Daoy (cell line): ENCODE measurements at regions not wholly inside any gene's neighbourhood (a gene's known extent, or its start where the extent isn't known, plus 50 kb on each side); places are given as distances from the start of the nearest gene placed in this dataset.
"Not testable (repeated sequence)": the region's sequence is repeated elsewhere in the genome, so short reads cannot be mapped to it uniquely, and the experiment has no call there.

ENCODE experiments used
- DNase-seq: peaks from one replicate; pipeline ENCODE4 v3.0.0-alpha.2; 2015; ENCODE audit warnings: low read depth

DNA sequence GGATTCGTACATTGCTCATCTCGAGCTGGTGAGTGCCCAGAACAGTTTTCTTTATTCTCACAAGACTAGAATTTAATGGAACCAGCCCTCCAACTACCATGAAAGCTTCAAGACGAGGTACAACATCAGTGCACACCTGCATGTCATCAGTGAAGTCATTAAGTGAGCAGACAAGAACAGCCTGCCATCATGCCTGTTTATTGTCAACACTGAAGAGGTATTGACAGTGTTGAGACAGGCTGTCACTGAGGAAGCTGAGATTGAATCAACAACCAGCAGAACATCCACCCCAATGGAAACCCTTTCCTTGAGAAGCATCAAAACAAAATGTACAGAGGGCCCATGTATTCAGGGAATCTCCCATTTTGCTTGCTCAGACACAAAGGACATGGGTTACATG, 148.0 kb upstream of the TCF4 start:
- no peak for DNase-seq

DNA sequence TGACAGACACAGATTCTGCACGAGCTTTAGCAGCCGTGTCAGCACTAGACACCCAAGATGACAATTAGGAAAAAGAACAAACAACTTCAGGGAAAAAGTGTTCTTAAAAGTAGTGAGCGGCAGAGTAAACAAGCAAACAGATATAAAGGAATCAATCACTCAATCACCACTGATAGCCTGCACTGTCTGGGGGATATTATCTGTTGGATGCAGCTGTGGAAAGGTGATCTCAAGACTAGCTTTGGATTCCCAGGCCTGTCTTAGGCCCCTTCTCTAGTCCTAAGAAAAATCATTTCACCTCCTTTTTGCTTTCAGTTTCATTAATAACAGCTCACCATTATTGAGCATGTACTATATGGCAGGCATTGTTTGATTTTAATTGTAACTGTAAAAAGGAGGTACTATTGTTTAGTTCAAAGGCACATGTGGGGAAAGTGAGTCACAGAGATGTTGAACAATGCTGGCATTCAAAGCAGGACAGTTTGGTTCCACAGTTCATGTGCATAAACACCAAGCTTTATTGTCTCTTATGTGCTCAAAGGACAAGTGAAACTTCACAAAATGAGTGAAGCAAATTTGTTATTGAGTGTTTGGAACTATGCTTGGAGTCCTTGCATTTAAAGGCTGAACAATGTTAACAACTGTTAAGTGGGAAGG, 147.3 kb upstream of the TCF4 start:
- DNase-seq, result no peak

DNA sequence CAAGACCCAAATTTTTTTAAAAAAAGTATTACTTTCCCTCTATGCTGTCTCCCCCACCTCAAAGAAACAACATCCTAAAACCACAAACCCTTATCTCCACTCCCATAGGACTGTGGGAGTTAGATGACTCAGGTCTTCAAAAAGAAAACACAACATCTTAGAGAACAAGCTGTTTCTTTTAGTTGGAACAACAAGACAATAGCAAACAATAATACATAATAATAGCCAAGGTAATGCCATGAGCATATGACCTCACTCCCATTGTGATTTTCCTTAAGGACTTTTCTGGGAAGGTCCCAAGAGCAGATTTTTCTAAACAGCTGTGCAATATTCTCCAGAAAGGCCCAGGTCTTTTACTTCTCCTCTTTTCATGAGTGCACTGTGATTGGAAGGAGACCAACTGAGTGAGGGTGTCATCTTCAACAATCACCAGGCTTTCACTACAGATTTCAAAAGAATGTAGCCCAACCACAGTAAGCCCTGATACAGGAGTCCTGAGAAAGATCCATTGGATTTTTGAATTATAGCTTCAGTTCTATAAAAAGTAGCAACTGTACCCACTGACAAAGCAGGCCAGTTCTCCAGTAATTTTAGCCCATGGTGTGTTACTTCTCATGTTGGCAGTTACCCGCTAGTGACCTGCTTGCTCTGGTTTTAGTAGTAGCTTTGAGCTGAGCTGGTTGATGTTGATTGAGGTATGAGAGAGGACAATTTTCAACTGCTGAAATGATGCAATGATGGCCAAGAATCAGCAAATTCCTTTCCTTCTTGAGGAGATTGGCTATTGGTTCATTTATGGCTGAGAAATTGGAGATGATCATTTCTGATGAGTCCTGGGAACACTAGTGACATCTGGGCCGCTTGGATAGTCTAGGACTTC, 144.5 kb upstream of the TCF4 start:
- peak; percentile 49 for DNase-seq

DNA sequence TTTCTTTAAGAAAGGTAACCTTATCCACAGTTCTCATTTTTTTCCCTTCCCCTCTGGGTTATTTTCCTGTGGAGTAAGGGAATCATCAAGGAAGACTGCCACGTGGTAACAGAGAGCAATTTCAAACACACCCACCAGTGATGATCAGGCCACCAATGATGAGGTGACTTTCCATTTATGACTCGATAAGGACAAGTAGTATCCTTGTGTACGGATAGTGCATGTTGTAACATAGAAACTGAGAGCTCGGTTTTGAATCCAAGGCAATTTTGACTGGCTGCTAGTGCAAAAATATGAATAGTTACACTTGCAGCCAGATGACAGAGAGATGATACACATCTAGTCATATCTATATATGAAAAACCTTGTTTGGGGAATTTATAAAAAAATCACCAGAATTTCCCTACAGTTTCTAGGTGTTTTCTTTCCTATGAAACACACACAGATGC, 143.6 kb upstream of the TCF4 start:
- peak; percentile 17 for DNase-seq

DNA sequence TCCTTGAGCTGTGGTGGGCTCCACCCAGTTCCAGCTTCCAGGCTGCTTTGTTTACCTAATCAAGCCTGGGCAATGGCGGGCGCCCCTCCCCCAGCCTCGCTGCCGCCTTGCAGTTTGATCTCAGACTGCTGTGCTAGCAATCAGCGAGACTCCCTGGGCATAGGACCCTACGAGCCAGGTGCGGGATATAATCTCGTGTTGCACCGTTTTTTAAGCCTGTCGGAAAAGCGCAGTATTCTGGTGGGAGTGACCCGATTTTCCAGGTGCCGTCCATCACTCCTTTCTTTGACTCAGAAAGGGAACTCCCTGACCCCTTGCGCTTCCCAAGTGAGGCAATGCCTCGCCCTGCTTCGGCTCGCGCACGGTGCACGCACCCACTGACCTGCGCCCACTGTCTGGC, 133.0 kb upstream of the TCF4 start:
- not testable (repeated sequence) for DNase-seq

DNA sequence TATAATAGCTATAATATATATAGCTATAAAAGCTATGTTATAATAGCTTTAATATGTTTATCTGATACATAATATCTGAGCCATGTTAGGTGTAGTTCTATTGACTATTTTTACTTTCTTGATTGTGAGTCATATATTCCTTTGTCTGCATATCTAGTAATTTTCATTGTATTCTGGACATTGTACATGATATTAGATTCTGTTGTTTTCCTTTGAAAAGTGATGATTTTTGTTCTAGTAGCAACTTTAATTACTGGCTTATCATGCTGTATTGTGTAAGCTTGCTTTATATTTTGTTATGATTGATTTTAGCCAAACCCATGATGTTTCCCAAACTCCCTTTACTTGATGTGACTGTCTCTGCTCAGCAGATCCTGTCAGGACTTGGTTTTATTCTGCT, 125.7 kb upstream of the TCF4 start:
- DNase-seq, result no peak

DNA sequence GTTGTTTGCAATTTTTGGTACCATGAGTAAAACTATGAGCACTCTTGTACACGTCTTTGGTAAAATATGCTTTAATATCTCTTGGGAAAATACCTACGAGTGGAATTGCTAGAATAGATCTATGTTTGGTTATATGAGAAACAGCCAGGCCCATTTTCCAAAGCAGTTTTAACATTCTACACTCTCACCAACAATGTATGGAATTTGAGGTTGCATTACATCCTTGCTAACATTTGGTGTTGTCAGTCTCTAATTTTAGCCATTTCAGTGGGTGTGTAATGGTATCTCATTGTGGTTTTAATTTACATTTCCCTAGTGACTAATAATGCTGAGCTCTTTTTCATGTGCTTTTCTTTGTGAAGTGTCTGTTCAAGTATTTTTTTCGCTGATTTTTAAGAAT, 118.9 kb upstream of the TCF4 start:
- DNase-seq, result peak; percentile 13

DNA sequence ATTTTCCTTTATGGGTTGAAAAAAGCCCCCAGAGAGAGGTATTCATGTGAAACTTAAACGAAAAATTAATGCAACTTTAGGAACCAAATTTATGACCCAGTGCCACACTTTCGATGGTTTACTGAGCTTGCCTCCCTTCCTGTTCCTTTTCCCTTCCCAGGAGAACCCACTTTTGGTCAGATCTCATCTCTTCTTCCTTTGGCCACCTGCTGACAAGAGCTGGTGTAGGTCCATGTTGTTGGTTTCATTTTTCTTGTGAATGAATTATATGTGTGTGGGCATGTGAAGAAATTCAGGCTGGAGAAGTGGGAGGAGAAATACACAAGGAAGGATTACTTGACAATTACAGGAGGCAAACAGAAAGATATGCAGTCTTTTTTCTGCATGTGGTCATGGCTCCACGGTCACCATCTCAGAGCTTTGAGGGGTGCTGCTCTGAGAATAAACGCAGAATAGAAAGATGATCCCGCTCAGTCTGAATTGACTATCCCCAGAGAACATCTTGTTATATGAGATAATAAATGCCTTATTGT, 111.3 kb upstream of the TCF4 start:
- DNase-seq, result no peak

DNA sequence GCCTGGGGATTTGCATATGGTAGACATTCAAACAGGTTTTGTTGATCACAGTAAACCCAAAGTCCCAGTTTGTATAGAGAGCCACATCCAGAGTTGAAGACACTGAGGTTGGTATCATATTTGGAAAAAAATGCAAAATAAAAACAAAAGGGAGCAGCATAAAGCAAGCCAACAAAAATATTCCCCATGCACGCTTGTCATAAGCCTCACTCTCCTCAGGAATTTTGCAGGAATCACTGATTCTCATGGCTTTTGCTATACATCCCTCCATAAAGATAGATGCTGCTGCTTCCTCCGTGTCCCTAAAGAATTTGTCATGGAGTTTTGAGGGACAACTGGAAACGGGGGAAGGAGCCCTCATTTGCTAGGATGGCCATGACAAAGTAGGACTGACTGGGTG, 108.8 kb upstream of the TCF4 start:
- no peak for DNase-seq

DNA sequence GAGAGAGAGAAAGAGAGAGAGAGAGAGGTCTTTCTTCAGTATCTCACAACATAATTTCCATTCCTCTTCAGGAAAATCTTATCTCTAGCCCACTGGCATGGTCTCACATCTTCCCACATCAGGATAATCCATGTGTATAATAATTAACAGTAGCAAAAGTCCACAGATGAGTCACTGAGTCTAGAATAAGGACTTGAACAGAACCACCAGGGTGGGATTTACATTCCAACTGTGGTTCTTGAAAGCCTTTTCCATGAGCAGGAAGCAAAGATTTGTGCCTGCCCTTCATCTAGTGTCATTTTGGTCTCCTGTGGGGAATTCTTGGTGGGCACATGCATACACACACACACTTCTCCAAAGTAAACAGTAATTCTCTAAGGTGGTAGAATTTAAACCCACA, 107.1 kb upstream of the TCF4 start:
- no peak for DNase-seq

DNA sequence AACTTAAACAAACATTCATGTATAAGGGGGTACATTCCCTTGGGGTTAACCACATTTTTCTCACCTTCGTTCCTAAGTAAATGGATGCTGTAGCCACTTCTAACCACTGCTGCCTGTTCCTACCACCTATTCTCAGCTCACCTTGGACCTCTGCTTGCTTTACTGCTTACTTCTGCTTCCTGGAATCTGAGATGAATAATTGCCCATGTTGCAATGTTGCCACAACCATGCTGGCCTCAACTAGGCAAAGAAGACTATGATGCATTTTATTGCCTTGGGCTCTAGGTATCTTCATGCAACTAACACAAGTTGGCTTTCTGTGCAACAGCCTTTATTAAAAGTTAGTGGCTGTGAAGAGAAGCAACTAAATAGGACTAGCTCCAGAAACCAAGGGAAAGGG, 106.3 kb upstream of the TCF4 start:
- no peak for DNase-seq

DNA sequence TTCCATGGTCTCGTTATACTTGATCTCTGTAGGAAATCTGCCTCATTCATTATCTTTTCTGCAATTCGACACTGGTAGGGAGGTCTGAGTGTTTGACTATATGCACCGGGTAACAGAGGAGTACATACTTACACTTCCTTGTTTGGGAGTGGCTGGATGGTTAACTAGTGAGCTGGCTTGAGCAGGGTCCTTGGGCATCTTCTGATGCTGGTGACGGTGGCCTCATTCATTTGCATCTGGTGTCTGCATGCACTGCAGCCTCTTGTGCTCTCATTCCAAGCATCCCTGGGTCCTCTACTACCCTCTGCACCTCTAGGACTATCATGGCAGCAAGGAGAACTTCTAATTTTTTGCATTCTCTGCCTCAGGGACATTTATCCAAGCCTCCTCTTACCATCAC, 100.0 kb upstream of the TCF4 start:
- DNase-seq, result no peak

DNA sequence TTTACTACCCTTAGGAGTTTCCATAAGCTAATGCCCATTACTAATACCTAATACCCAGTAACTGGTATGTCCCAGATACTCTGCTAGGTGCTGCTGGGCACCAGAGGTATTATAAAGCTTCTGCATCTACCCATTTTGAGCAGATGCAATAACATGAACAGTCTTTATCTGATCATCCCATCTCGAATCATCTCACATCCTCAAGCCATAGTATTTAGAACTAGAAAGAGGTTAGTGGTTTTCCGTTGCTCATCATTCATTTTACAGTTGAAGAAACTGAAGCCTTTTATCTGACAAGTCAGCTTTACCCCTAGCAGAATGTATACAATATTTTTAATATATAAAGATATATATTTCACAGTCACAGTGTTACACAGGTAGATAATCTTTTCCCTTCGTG, 99.1 kb upstream of the TCF4 start:
- DNase-seq, result no peak

DNA sequence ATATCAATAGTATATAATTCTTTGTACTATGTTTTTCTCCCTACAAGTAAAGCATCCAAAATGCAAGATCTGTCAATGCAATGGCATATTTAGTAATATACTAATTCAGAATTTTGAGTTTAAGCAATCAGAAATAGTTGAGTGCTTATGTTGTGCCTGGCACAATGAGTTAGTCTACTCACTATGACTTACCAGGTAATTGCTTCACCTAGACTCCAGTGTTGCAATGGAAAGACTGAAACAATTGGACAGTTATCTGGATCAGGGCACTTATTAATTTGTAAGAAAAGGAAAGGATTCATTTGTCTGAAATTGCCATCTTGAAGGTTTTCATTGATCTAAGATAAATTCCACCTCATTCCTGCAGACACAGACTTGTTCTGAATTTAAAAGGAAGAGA, 97.6 kb upstream of the TCF4 start:
- DNase-seq, result no peak

DNA sequence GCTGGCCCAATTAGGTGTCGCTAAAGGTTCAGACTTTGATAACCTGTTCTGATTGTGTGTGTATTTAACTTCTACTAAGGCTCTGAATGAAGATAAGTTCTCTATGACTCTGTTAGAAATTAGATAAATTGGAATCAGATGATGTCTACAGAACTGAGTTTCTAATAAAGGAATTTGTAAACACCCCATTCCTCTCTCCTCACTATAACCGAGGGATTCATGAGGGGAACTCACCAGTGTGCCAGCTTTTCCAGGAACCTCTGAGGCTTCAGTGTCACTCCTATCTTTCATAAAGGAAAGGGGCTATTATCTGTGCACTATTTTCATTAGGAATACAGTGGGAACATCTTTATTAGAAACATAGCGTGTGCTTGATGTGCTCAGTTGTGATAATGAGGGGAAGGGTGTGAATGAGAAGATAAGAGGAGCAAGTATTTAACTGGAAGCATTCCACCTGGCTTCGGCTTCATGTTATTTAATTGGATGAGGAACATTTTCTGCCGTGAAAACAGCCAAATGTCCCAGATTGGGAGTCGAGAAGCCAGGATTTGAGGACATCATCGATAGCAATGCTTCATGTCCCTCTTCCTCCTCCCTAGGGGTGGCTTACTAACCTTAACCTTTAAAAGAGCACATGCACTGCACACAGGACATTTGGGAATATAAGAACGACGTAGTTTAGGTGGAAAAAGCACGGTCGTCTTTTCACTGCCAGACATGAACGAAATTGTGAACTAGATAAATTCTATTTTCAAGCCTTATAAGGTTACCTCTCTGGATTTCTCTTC, 84.8 kb upstream of the TCF4 start:
- DNase-seq, result no peak

DNA sequence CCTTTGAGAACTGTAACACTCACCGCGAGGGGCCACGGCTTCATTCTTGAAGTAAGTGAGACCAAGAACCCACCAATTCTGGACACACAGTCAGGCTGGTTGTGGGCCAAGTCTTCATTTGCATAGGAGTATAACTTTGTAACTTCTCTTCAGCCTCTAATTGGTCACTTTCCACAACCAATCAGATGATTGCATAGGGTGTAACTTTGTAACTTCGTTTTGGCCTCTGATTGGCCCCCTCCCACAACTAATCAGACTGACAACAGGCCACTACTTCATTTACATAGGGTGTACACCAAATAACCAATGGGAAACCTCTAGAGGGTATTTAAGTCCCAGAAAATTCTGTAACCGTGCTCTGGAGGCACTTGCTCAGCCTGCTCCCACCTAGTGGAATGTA, 77.5 kb upstream of the TCF4 start:
- no peak for DNase-seq

DNA sequence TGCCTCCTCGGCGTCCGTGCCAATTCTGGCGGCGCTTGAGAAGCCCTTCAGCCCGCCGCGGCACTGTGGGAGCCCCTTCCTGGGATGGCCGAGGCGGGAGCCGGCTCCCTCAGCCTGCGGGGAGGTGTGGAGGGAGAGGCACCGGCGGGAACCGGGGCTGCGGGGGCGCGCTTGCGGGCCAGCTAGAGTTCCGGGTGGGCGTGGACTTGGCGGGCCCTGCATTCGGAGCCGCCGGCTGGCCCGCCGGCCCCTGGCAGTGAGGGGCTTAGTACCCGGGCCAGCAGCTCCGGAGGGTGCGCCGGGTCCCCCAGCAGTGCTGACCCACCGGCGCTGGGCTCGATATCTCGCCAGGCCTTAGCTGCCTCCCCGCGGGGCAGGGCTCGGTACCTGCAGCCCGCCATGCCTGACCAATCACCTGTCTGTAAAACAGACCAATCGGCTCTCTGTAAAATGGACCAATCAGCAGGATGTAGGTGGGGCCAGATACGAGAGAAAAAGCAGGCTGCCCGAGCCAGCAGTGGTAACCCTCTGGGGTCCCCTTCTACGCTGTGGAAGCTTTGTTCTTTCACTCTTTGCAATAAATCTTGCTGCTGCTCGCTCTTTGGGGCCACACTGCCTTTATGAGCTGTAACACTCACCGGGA, 76.9 kb upstream of the TCF4 start:
- not testable (repeated sequence) for DNase-seq

DNA sequence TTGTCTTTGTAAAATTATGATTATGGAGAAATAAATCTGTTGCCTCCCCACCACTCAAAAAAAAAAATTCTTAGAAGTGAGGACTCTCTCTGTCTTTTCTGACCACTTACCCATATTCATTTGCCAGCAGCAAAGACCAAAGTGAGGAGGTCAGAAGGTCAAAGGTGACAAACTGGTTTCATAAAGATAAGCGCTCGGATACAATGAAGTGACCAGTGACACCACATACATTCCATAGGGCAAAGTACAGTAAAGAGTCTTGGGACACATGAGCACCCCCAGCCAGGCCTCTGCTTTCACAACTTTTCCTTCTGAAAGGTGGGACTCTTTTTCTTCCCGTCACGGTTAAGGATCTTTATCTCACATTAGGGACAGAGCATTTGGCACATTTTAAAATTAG, 75.9 kb upstream of the TCF4 start:
- no peak for DNase-seq

DNA sequence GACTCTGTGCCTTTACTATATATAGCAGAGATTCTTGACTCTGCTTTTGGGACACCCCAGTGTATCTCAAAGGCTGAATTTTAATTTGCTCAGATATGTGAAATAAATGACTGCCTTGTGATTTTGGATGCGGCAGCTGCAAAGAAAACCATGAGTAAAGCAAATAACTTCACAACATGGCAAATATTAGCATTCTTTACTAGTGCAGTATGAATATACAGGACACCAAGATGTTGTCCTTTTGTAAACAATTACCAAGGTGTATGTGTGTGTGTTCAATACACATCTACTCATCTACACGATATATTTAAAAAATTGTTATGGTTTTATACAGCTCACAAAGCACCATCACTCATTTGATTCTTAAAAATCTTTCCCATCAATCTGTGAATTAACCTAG, 70.6 kb upstream of the TCF4 start:
- DNase-seq, result no peak

DNA sequence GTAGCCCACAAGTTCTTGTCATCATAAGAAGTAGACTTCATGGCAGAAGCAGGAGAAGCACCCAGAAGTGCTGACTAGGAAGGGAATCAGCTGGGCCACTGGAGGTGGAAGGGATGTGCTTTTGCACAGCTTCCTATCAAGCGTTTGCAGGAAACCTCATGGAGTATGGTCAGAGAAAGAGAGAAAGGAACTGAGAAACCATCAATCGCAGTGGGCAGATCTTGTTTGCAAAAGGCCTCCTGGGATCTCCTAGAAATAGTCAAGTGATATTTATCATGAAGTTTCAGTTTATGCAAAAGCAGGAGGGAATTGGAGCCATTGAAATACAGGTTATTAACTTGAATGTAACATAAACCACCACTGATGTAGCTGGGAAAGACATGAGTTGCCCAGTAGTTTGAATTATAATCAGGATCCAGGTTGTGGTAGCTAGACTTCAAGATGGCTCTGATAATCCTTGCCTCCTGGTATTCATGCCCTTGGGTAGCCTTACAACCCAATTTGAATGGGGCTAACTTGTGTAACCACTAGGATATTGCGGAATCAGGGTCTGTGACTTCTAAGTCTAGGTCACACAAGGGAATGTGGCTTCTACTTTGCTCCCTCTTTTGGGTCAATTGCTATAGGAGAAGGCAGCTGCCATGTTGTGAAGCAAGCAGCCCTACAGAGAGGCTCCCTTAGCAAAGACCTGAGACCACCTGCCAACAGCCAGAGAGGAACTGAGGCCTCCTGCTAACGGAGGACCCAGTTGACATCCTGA, 69.8 kb upstream of the TCF4 start:
- no peak for DNase-seq

DNA sequence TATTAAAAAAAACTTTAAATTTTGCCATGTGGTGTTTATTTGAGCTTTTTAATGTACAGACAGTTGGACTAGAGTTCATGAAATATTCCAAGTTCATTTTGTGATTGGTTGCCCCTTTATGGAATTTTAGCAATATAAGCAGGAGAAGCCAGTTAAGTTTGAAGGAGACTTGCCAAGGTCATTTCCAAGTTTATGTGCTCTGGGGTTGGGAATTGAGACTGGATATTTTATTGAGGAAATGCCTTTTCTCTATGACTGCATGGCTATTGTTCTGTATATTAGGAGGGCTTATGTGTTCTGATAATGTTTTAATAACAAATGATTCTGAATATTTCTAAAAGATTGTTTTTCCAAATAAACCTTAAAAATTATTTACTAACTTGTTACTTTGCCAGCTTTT, 67.0 kb upstream of the TCF4 start:
- no peak for DNase-seq
